Esophagus (tissue), 2 donors: ENCODE measurements at regions not wholly inside any gene's neighbourhood (a gene's known extent, or its start where the extent isn't known, plus 50 kb on each side); places are given as distances from the start of the nearest gene placed in this dataset.

Experiments used
- H3K27ac ChIP-seq, 2 donors: one replicate each; pipeline ENCODE4 v1.5.1; 2013; ENCODE audit warnings: low read depth in 2 of 2, mild to moderate bottlenecking in 2 of 2, inconsistent platforms in 1 of 2, low read length in 1 of 2, moderate library complexity in 1 of 2
- H3K27me3 ChIP-seq, 2 donors: one replicate each; pipeline ENCODE4 v1.6.1; 2013; ENCODE audit warnings: low read length in 2 of 2, control low read depth in 1 of 2, mild to moderate bottlenecking in 1 of 2; ENCODE audit not compliant: insufficient read depth in 2 of 2, control insufficient read depth in 1 of 2
- H3K36me3 ChIP-seq, 2 donors: one replicate each; pipeline ENCODE4 v1.6.1; 2013; ENCODE audit warnings: low read length in 1 of 2; ENCODE audit not compliant: control insufficient read depth in 2 of 2, insufficient read depth in 2 of 2
- H3K4me1 ChIP-seq, 2 donors: one replicate each; pipeline ENCODE4 v1.6.1; 2013; ENCODE audit warnings: low read length in 1 of 2; ENCODE audit not compliant: control insufficient read depth in 2 of 2, insufficient read depth in 2 of 2
- H3K4me3 ChIP-seq, 2 donors: one replicate each; pipeline ENCODE4 v1.5.1; 2013; ENCODE audit warnings: low read length in 2 of 2, mild to moderate bottlenecking in 2 of 2, low read depth in 1 of 2, moderate library complexity in 1 of 2
- H3K9me3 ChIP-seq, 2 donors: one replicate each; pipeline ENCODE4 v1.6.1; 2013; ENCODE audit warnings: mild to moderate bottlenecking in 2 of 2, low read depth in 1 of 2, low read length in 1 of 2, moderate library complexity in 1 of 2; ENCODE audit not compliant: control insufficient read depth in 2 of 2, insufficient read depth in 1 of 2
- WGBS, 2 donors: extraction: QIAGEN DNeasy Blood & Tissue Kit; methylation state at CpG; one replicate each; pipeline ENCODE4 v1.1.7; 2013; 5-methylcytosine and 5-hydroxymethylcytosine counted together
- donor health status: healthy with polysubstance abuse.
- donor health status: Bipolar disorder and iron deficiency.

GRCh38 chr20:52246366-52246765, 54.8 kb upstream of the ZFP64 start:
- Histone ChIP-seq H3K9me3 (peaks cover 0 to 2% of the 10 kb centered on the region in 2 donors), H3K36me3 (no peaks in the 10 kb centered on the region), H3K4me1 (no peaks in the 10 kb centered on the region), H3K4me3 (no peak overlapping the region), H3K27me3 (no peaks in the 10 kb centered on the region), H3K27ac (no peak overlapping the region)
- WGBS, 2 donors: 88 to 89% methylated on average over 2 of the region's 2 CpGs

- Histone ChIP-seq H3K4me3 (no peak overlapping the region), H3K4me1 (no peaks in the 10 kb centered on the region), H3K9me3 (peaks cover 0 to 2% of the 10 kb centered on the region in 2 donors), H3K36me3 (no peaks in the 10 kb centered on the region), H3K27ac (no peak overlapping the region), H3K27me3 (no peaks in the 10 kb centered on the region)
- 89% methylated on average over 4 of the region's 4 CpGs for WGBS, 2 donors
These were observed 53.1 kb upstream of the ZFP64 start for GRCh38 chr20:52244702-52245101.

- no peaks in the 10 kb centered on the region for H3K4me1 ChIP-seq
- no peaks in the 10 kb centered on the region for H3K36me3 ChIP-seq
- WGBS, 2 donors: 54 to 56% methylated on average over 7 of the region's 7 CpGs
- peaks cover 0 to under 1% of the 10 kb centered on the region in 2 donors for H3K9me3 ChIP-seq
- no peak overlapping the region for H3K27ac ChIP-seq
- H3K27me3 ChIP-seq: no peaks in the 10 kb centered on the region
- no peak overlapping the region for H3K4me3 ChIP-seq
These were observed 51.0 kb upstream of the ZFP64 start for GRCh38 chr20:52242237-52243230.
